ENCODE measurements at regions not wholly inside any gene's neighbourhood (a gene's known extent, or its start where the extent isn't known, plus 50 kb on each side); places are given as distances from the start of the nearest gene placed in this dataset.

DNA sequence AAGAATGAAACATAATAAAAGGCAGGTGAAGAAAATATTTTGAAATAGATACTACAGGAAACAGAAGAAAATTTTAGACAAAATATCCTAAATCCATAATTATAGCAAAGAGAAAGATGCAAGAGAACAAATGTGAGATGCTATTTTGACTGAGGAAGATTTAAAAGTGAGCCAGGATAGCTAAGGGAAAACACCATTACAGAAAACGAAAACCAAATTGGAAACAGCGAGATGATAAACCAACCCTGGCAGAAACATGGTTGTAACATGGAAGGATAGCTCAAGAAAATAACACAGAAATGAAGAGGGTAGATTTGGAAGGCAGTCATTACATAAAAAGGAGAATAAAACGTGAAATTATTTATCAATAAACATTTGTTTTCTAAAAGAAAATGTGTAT is 267.2 kb upstream of the NREP start:
- H3K4me3 ChIP-seq = no peak overlapping the region
- intact Hi-C loops (cut with DNase I) = no loop called here
- no peaks in the 10 kb centered on the region for H3K36me3 ChIP-seq
- TF ChIP-seq, protein P1, sequence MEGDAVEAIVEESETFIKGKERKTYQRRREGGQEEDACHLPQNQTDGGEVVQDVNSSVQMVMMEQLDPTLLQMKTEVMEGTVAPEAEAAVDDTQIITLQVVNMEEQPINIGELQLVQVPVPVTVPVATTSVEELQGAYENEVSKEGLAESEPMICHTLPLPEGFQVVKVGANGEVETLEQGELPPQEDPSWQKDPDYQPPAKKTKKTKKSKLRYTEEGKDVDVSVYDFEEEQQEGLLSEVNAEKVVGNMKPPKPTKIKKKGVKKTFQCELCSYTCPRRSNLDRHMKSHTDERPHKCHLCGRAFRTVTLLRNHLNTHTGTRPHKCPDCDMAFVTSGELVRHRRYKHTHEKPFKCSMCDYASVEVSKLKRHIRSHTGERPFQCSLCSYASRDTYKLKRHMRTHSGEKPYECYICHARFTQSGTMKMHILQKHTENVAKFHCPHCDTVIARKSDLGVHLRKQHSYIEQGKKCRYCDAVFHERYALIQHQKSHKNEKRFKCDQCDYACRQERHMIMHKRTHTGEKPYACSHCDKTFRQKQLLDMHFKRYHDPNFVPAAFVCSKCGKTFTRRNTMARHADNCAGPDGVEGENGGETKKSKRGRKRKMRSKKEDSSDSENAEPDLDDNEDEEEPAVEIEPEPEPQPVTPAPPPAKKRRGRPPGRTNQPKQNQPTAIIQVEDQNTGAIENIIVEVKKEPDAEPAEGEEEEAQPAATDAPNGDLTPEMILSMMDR (IDR thresholded peaks at IDR 0.05) = no peak
- no peak for ATAC-seq
- peaks cover 0 to 6% of the 10 kb centered on the region in 2 donors for H3K9me3 ChIP-seq
- no peaks in the 10 kb centered on the region for H3K4me1 ChIP-seq
- H3K27ac ChIP-seq = no peak overlapping the region
- no peaks in the 10 kb centered on the region for H3K27me3 ChIP-seq
- no peak for DNase-seq

DNA sequence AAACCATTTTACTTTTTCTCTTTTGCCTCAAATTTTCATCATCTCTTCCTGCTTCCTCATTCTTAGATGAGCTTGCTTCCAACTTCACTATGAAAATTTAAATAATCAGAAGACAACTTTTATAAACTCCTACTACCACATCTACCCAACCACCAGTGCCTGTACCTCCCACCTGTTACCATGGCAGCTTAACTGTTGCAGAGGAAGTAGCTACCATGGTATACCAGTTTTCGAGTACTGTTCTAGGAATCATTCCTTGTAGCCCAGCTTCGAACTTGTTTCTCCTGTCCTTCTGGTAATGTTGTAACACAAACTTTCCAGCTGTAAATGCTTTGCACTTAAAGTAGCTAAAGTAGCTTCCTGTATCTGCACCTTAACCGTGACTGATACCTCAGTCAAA is 266.8 kb upstream of the NREP start:
- no peaks in the 10 kb centered on the region for H3K36me3 ChIP-seq
- intact Hi-C loops (cut with DNase I) = no loop called here
- no peak for ATAC-seq
- no peaks in the 10 kb centered on the region for H3K27me3 ChIP-seq
- H3K9me3 ChIP-seq = peaks cover 0 to 3% of the 10 kb centered on the region in 2 donors
- DNase-seq = no peak
- no peak overlapping the region for H3K4me3 ChIP-seq
- H3K4me1 ChIP-seq = no peaks in the 10 kb centered on the region
- TF ChIP-seq, protein P1 (IDR thresholded peaks at IDR 0.05) = no peak
- H3K27ac ChIP-seq = no peak overlapping the region

DNA sequence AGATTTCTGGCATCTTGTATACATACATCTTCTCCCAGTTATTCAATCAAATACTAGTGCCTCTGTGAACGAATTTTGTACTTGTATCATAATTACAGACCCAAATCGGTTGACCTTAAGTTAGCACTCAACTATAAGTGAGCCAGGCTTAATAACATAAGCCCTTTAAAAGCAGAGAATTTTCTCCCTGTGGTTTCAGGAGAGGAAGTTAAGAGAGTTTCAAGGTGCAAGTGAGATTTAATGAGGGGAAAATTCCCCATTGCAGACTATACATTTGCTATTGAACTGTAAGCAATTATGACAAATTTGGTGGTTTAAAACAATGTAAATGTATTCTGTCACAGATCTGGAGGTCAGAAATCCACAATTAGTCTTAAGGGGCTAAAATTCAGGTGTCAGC is 261.9 kb upstream of the NREP start:
- Histone ChIP-seq H3K27ac (no peak overlapping the region), H3K36me3 (no peaks in the 10 kb centered on the region), H3K4me3 (no peak overlapping the region), H3K4me1 (no peaks in the 10 kb centered on the region), H3K27me3 (no peaks in the 10 kb centered on the region), H3K9me3 (no peaks in the 10 kb centered on the region)
- intact Hi-C loops (cut with DNase I) = no loop called here
- ATAC-seq = no peak
- DNase-seq = no peak
- TF ChIP-seq, protein P1 (IDR thresholded peaks at IDR 0.05) = no peak

DNA sequence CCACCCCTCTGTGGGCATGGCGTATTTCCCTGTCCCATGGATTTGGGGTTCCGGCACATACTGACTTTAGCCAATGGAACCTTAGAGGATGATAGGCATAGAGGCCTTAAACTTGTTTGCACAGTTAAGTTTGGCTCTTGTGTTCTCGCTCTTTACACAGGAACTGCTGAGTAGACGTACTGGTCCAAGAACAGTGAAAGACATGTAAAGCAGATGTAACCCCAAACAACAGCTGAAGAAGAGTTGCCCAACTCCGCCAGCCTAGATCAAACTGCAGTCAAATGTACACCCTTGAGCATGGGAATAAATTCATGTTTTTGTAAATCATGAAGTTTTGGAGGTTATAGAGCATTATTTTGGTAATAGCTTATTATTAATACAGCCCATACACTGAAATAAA is 260.0 kb upstream of the NREP start:
- ATAC-seq (no peak), DNase-seq (no peak)
- intact Hi-C loops (cut with DNase I) = no loop called here
- TF ChIP-seq, protein P1 (IDR thresholded peaks at IDR 0.05) = no peak
- Histone ChIP-seq H3K36me3 (no peaks in the 10 kb centered on the region), H3K4me3 (no peak overlapping the region), H3K27me3 (no peaks in the 10 kb centered on the region), H3K27ac (no peak overlapping the region), H3K9me3 (no peaks in the 10 kb centered on the region), H3K4me1 (no peaks in the 10 kb centered on the region)

DNA sequence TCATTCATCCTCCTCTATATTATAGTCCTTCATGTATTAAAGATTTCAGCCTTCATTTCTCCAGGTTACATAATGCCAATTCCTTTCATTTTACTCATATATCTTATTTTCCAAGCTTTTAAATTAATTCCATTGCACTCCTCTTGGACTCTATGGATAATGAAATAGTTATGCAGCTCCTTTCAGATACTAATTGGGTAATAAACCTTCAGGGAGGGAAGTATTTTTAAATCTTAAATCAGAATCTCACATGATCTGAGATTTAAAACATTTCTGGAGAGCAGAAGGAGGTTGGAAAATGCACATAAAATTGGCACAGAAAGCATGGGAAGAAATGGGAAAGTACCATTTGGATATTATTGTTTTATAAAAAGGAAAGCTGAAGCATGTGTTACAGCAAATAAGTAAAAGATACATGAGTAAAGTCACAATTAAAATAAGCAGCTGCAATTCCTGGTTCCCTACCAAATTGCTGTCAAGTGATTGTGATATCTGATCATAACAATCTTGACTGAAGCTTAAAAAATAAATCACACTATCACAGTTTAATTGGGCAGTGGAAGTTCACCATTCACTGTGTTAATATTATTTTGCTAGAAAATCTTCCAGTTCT is 257.9 kb upstream of the NREP start:
- Histone ChIP-seq H3K27me3 (no peaks in the 10 kb centered on the region), H3K4me1 (no peaks in the 10 kb centered on the region), H3K27ac (no peak overlapping the region), H3K4me3 (no peak overlapping the region), H3K36me3 (no peaks in the 10 kb centered on the region), H3K9me3 (no peaks in the 10 kb centered on the region)
- no peak for ATAC-seq
- DNase-seq = peak in 2 of 4 donors; percentile 26 to 46
- intact Hi-C loops (cut with DNase I) = no loop called here
- TF ChIP-seq, protein P1 (IDR thresholded peaks at IDR 0.05) = no peak
